ENCODE measurements at regions not wholly inside any gene's neighbourhood (a gene's known extent, or its start where the extent isn't known, plus 50 kb on each side); places are given as distances from the start of the nearest gene placed in this dataset.

DNA sequence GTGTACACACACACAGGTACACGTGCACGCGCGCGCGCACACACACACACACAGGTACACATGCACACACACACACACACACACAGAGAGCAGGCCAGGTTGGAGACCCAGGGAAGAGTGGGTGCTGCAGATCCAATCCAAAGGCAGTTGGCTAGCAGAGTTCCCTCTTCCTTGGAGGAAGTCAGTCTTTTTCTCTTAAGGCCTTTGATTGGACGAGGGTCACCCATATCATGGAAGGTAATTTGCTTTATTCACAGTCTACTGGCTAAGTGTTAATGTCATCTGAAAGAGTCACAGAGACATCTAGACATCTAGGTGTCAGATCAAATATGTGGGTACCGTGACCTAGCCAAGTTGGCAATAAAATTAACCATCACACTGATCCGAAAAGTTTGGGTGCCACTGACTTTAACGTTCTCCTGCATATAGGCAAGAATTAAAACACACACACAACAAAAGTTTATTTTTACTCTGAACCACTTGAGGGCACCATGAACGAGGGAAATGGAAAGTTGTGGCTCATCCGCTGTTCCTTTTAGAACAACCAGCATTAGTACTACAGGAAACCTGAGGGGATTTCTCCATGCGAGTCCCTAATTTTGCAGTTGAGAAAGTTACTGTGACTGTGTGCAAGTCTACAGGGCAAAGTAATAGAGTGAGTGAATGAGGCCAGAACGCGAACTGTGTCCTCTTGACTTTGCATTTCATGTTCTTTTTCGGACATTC lies 66.0 kb upstream of the STOX2 start:
- Histone ChIP-seq H3K9me3 (no peaks in the 10 kb centered on the region), H3K4me1 (no peaks in the 10 kb centered on the region), H3K27ac (no peak overlapping the region), H3K27me3 (no peaks in the 10 kb centered on the region), H3K4me3 (no peak overlapping the region), H3K36me3 (no peaks in the 10 kb centered on the region)
- no peak for DNase-seq (ENCODE audit: low spot score in 2 of 2)
- intact Hi-C loops (cut with DNase I; ENCODE audit: low total_unique reads): no loop called here
- TF ChIP-seq POLR2AphosphoS5 (IDR thresholded peaks at IDR 0.05): no peak
- TF ChIP-seq POLR2A (IDR thresholded peaks at IDR 0.05): no peak
- TF ChIP-seq, protein P1, sequence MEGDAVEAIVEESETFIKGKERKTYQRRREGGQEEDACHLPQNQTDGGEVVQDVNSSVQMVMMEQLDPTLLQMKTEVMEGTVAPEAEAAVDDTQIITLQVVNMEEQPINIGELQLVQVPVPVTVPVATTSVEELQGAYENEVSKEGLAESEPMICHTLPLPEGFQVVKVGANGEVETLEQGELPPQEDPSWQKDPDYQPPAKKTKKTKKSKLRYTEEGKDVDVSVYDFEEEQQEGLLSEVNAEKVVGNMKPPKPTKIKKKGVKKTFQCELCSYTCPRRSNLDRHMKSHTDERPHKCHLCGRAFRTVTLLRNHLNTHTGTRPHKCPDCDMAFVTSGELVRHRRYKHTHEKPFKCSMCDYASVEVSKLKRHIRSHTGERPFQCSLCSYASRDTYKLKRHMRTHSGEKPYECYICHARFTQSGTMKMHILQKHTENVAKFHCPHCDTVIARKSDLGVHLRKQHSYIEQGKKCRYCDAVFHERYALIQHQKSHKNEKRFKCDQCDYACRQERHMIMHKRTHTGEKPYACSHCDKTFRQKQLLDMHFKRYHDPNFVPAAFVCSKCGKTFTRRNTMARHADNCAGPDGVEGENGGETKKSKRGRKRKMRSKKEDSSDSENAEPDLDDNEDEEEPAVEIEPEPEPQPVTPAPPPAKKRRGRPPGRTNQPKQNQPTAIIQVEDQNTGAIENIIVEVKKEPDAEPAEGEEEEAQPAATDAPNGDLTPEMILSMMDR (IDR thresholded peaks at IDR 0.05): no peak

DNA sequence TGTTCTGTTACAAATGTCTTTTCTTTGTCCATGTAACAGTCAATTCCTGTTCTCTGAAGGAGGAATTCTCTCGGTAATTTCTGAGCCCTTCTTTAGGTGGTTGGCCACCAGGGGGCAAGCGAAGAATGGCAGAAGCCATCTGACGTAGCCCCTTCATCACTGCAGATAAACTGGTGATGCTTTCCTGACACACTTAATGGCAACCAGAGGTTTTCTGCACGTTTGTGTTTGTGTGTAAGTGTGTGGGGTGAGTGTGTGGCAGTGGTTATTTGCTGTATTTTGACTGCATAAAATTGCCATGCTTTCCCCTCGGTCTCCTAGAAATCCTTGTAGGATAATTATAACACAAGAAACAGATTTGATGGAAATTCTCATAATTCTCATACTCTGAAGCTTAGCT lies 64.8 kb upstream of the STOX2 start:
- no peak for TF ChIP-seq POLR2AphosphoS5 (IDR thresholded peaks at IDR 0.05)
- TF ChIP-seq, protein P1 (IDR thresholded peaks at IDR 0.05): peak; percentile 54 to 84 (median 81)
- Histone ChIP-seq H3K4me3 (no peak overlapping the region), H3K4me1 (no peaks in the 10 kb centered on the region), H3K27me3 (no peaks in the 10 kb centered on the region), H3K9me3 (no peaks in the 10 kb centered on the region), H3K27ac (no peak overlapping the region), H3K36me3 (no peaks in the 10 kb centered on the region)
- peak; percentile 64 to 66 for DNase-seq (ENCODE audit: low spot score in 2 of 2)
- intact Hi-C loops (cut with DNase I; ENCODE audit: low total_unique reads): no loop called here

DNA sequence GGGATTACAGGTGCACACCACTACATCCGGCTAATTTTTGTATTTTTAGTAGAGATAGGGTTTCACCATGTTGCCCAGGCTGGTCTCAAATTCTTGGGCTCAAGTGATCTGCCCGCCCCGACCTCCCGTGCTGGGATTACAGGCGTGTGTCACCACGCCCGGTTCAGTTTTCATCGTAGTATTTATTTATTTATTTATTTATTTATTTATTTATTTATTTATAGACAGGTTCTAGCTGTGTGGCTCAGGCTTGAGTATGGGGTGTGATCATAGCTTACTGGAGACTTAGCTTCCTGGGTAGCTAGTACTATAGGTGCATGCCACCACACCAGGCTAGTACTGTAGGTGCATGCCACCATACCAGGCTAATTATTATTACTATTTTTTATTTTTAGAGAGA lies 64.1 kb upstream of the STOX2 start:
- Histone ChIP-seq H3K9me3 (no peaks in the 10 kb centered on the region), H3K4me3 (no peak overlapping the region), H3K27me3 (no peaks in the 10 kb centered on the region), H3K4me1 (no peaks in the 10 kb centered on the region), H3K36me3 (no peaks in the 10 kb centered on the region), H3K27ac (no peak overlapping the region)
- intact Hi-C loops (cut with DNase I; ENCODE audit: low total_unique reads): no loop called here
- no peak for DNase-seq (ENCODE audit: low spot score in 2 of 2)
- TF ChIP-seq, protein P1 (IDR thresholded peaks at IDR 0.05): no peak
- TF ChIP-seq POLR2AphosphoS5 (IDR thresholded peaks at IDR 0.05) (no peak), POLR2A (IDR thresholded peaks at IDR 0.05) (no peak)

DNA sequence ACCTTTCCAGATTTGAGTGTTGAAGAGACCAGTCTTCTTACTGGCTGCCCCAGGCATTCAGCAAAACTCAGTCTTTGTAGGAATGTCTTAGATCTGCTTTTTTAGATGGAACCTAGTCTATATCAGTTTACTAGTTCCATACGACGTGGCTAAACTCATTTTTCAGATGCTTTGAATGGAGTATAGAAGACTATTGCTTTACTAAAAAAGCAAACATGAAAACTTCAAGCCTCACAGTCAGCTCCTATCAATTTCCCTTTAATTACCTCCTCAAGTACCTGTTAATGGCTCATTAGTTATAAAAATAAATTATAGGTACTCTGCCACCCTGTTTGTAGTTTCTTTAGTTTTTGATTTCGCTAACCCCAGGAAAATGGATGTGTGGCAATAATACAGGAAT lies 63.0 kb upstream of the STOX2 start:
- H3K4me1 ChIP-seq: no peaks in the 10 kb centered on the region

DNA sequence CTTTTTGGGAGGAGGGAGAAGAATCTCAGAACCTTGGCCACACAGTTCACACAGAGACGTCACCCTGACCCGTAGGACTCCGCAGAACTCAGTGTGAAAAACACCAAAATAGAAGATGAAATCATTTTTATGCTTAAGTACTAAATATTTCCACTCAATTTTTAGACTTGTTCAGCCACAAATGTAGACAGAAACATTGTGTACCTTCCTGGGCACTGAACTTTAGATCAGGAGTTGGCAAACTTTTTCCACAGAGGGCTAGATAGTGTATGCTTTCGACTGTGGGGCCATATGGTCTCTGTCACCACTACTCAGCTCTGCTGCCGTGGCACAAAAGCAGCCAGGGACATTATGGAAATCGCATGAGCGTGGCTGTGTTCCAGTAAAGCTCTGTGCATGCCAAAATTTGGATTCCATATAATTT lies 61.8 kb upstream of the STOX2 start:
- no peaks in the 10 kb centered on the region for H3K27me3 ChIP-seq
- no peak overlapping the region for H3K4me3 ChIP-seq
- TF ChIP-seq POLR2AphosphoS5 (IDR thresholded peaks at IDR 0.05) (no peak), POLR2A (IDR thresholded peaks at IDR 0.05) (no peak)
- TF ChIP-seq, protein P1 (IDR thresholded peaks at IDR 0.05): no peak
- H3K27ac ChIP-seq: no peak overlapping the region
- peaks cover 0 to 6% of the 10 kb centered on the region in 2 donors for H3K9me3 ChIP-seq
- intact Hi-C loops (cut with DNase I; ENCODE audit: low total_unique reads): no loop called here
- DNase-seq (ENCODE audit: low spot score in 2 of 2): no peak
- H3K4me1 ChIP-seq: no peaks in the 10 kb centered on the region
- H3K36me3 ChIP-seq: no peaks in the 10 kb centered on the region

More for the DNA sequence above, 63.0 kb upstream of the STOX2 start:
- Histone ChIP-seq H3K36me3 (no peaks in the 10 kb centered on the region), H3K4me3 (no peak overlapping the region), H3K27ac (no peak overlapping the region), H3K27me3 (no peaks in the 10 kb centered on the region), H3K9me3 (peaks cover 0 to 3% of the 10 kb centered on the region in 2 donors)
- intact Hi-C loops (cut with DNase I; ENCODE audit: low total_unique reads): loop anchor here (1.0 kb wide), 1 partner anchor 24 kb away; no protein-coding TSS in a partner anchor
- TF ChIP-seq POLR2A (IDR thresholded peaks at IDR 0.05) (no peak), POLR2AphosphoS5 (IDR thresholded peaks at IDR 0.05) (no peak)
- TF ChIP-seq, protein P1 (IDR thresholded peaks at IDR 0.05): no peak
- no peak for DNase-seq (ENCODE audit: low spot score in 2 of 2)
